LoVo (cell line): ENCODE measurements at regions not wholly inside any gene's neighbourhood (a gene's known extent, or its start where the extent isn't known, plus 50 kb on each side); places are given as distances from the start of the nearest gene placed in this dataset.
"Not testable (repeated sequence)": the region's sequence is repeated elsewhere in the genome, so short reads cannot be mapped to it uniquely, and the experiment has no call there.

Source experiments
- DNase-seq: peaks from one replicate; pipeline ENCODE4 v3.0.0-alpha.2; 2016; ENCODE audit warnings: low spot score

- no peak for DNase-seq
These were observed 583.1 kb downstream of the TFAP2A start for GRCh38 chr6:9831783-9832182.

GRCh38 chr6:9830808-9831207 lies 584.1 kb downstream of the TFAP2A start:
- DNase-seq, result no peak

GRCh38 chr6:9825526-9825925 lies 589.3 kb downstream of the TFAP2A start:
- no peak for DNase-seq

- not testable (repeated sequence) for DNase-seq
These were observed 604.1 kb downstream of the TFAP2A start for GRCh38 chr6:9810727-9811126.

DNA sequence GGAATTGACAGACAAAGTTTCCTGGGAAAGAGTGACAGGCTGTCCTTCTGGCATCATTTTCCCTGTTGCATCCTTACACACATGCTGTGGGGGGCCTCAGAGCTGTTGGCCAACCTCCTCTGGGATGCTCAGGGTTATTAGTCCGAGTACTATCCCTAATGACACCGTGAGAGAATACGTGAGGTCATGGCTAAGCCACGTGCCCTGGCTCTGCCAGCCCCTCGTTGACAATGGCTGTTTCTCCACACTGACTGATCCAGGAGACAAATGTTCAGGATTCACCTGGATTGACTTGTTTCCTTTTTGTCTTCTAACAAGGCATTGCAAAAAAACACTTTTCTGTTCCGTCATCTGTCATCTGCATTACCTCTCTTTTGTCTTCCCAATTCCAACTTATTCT lies 604.6 kb downstream of the TFAP2A start:
- DNase-seq, result no peak

DNA sequence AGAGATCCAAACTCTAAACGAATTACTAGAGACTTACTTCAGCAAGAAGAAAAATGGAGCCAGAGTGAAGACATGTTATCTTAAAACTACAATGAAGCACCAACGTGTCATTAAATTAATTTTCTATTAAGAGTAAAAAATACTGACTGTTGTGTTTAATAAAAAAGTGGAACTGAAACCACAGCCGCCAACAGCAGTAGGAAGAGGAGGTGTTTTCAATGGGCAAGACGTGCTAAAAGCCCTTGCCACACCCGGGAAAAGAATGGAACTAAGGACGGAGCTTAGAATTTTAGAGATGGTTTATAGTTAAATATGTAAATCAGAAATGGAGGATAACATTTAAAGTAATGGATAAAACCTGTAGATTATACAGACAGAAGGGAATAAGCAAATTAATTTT lies 608.7 kb downstream of the TFAP2A start:
- DNase-seq, result no peak

DNA sequence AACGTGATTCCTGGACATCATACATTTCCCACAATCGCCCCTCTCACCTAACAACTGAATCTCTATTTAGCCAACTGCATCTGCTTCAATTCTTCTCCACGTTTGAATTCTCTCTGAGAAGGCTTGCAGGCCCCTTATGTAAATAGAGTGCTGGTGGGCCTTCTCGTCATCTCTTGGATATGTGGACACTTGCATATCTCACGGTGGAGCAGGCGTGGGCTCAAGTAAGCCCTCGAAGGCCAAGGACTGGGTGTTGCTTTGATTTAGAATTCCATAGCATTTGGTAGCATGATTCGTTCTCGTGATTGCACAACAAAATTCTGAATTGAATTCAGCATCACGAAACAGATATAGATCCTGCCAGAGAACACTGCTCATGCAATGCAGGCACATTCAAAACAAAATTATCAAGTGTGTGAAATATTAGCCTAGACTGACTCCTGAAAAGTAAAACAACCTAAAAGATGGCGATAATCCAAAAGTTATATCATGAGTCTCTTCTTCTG lies 613.6 kb downstream of the TFAP2A start:
- no peak for DNase-seq

DNA sequence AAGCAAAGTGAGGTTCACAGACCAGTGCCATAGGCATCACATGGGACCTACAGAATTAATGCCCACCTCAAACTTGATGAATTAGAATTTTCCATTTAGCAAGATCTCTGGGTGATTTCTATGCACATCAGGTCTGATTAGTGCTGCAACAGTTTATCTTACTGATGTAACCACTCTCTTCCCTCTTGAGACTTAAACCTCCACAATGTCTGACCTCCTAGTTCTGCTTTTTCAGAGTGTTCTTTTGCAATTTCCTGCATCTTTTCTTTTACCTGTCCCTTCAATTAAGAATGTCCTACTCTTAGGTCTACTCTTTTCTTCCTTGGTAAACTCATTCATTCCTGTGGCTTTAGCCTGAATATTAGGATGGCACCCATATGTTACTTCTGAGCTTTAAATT lies 615.3 kb downstream of the TFAP2A start:
- DNase-seq, result no peak

DNA sequence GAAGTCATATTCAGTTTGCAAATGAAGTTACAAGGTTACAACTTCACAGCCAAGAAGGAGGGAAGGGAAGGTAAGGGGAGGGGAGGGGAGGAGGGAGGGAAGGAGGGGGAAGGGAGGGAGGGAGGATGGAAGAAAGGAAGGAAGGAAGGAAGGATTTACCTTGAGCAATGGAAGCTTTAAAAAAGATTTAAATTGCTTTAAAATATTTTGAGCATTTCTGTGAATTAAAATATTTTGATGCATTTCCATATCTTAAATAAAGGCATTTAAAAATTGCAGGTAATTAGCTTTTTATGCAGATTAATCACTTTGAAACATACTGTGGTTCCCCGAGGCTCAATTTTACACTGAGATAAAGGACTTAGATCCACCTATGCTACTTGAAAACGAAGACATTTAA lies 618.0 kb downstream of the TFAP2A start:
- no peak for DNase-seq

- DNase-seq, result no peak
These were observed 619.0 kb downstream of the TFAP2A start for GRCh38 chr6:9795880-9796279.

DNA sequence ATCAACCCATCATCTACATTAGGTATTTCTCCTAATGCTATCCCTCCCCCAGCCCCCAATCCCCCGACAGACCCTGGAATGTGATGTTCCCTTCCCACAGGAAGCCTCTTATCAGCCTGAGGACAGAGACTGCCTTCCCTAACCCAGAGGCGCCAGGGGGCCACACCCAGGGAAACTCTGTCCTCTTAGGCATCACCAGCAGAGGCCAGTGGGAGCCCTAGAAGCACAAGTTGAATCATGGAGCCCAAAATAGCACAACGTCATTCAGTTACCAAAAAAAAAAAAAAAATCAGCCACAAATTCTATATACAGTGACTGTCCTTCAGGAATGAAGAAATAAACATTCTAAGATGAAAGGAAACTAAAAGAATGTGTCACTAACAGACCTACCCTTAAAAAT lies 625.7 kb downstream of the TFAP2A start:
- DNase-seq, result no peak

DNA sequence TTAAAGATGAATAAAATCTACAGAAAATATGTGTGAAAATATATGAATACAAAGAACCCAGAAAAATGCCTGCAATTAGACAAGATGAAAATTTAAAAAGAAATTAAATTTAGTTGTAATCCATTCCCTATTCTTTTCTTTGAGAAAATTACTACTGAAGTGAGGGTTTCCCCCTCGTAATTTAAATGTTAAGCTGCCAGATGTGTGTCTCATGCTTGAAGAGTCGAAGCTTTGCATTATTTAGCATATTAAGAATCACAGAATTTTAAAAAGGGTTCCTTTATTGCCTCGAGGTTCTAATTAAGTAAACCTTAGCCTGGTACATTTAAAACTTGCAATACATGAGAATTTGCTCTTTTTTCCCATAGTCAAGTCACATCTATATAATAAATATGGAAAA lies 630.1 kb downstream of the TFAP2A start:
- no peak for DNase-seq

DNA sequence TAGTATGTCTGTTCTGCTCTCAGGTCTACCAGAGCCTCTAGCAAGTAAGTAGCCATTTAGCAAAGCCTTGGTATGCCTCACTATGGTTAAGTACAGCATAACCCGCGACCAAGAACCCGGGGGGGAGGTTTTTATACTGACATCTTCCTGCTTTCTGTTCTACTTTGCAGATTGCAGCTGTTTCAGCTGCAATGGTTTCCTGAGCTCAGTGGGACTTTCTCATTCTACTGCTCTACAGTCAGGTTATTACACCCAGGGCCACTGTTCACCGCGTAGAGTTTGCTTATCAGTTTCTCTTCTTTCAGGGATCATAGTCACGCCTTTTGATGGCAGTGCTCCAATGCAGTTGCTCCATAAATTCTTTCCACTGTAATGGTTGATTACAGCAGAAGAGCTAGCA lies 631.3 kb downstream of the TFAP2A start:
- DNase-seq, result no peak

DNA sequence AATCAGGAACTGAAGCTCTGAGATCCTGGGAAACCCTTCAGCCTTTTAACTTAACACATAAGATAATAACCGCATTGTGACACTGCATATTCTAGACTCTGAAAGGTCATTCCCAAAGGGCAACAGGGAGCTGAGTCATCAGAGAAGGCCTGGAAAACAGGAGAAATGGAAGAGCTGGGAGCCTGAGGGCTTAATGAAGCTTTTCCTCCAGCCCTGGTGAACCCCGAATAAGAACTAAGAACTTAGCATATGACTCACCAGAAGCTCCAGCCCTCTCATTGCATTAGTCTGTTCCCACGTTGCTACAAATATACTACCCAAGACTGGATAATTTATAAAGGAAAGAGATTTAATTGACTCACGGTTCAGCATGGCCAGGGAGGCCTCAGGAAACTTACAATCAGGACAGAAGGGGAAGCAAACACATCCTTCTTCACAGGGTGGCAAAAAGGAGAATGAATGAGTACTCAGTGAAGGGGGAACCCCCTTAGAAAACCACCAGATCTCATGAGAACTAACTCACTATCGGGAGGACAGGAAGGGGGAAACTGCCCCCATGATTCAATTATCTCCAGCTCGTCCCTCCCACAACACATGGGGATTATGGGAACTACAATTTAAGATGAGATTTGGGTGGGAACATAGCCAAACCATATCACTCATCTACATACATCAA lies 648.5 kb downstream of the TFAP2A start:
- DNase-seq, result no peak

DNA sequence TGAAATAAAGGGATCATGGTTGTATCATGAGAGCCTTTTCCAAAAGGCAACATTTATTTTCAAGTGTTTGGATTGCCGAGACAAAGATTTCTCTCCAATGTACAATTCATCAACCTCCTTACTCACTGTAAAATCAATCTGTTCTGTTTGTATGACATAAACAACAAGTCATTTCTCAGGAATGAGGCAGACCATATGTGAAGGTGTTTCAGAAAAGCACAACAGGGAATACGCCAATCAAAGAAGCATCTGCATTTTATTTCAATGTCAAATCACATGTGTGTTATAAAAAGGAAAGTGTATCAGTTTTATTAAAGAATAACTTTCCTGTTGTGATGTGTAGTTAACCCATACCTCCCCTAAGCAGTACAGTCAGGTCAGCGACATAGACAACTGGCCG lies 653.7 kb downstream of the TFAP2A start:
- no peak for DNase-seq

GRCh38 chr6:9754515-9754914 lies 660.4 kb downstream of the TFAP2A start:
- no peak for DNase-seq

- DNase-seq, result no peak
These were observed 668.9 kb downstream of the TFAP2A start for GRCh38 chr6:9745966-9746365.

DNA sequence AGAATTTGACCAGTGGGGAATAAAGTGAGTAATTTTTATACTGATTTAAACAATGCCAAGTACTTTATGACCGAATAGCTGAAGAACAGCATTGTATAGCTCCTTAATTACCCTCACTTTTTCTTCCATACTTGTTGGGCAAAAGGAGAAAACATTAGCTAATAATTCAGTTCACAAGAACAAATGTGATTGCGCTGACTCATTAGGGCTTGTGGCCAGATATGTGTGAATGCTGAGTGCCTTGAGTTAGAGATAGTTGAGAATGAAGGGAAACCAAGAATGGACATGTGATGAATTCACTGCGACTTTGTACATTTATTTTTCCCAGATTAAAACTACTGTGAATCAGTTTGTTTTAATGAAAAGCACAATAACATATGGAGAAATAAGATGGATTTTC lies 669.4 kb downstream of the TFAP2A start:
- DNase-seq, result no peak

- no peak for DNase-seq
These were observed 670.8 kb downstream of the TFAP2A start for GRCh38 chr6:9744119-9744518.

DNA sequence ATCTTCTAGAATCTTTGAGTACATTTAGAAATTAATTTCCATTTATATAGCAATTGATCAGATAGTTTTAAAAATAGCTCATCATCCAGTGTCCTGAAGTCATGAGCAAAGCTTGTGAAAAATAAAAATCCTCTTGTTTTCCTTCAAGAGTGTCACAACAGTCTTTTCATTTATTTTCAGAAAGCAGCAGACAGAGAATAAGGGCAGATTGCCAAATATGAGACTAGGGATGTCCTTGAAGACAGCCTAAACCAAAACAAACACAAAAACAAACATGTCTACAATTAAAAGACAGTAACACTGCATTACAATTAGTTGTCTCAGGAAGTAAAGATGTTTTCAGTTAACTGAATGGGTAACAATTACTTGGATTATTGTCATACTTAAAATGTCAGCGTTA lies 682.8 kb downstream of the TFAP2A start:
- DNase-seq, result no peak

DNA sequence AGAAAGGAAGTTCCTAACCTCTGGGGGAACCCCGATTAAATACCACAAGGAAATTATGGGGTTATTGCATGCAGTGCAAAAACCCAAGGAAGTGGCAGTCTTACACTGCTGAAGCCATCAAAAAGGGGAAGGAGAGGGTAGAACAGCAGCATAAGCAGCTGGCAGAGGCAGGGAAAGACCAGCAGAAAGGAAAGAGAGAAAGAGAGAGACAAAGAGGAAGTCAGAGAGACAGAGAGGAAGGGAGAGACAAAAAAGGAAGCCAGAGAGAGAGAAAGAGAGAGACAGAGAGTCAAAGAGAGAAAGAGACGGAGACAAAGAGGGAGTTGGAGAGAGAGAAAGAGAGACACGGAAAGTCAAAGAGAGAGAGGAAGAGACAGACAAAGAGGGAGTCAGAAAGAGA lies 689.1 kb downstream of the TFAP2A start:
- not testable (repeated sequence) for DNase-seq

DNA sequence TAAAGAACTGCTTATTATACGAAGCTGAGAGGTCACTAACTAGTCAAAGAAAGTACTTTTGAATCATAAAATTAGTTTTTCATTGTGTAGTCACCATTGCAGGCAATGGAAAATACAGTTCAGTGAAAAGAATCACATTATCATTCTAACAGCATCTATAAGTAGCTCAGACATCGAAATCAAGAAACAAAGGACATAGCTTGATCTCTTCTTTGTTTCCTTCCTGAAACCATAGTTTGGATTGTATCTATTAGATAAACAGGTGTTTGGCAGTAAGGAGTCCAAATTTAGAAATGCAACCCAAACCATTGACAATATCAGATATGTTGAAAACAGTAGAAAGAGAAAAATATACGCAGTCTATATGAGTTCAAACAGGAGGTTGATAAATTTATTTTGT lies 697.3 kb downstream of the TFAP2A start:
- DNase-seq, result no peak

DNA sequence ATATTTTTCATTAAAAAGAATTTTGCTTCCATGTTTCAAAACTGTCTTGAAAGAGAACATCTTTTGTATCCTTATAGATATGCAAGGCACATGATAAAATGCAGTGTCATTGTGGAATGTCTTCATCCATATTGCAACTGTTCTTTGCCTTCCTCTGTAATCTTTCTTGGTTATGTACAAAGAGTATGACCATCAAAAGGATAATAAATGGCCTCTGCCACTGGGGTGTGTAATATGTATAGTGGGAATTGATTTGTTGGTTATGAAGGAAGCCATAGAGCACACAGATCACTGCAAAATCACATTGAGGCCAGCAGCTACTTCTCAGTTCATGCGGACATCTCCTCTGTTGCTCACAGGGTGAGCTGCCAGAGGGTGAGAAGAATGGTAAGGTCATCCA lies 703.5 kb downstream of the TFAP2A start:
- no peak for DNase-seq

DNA sequence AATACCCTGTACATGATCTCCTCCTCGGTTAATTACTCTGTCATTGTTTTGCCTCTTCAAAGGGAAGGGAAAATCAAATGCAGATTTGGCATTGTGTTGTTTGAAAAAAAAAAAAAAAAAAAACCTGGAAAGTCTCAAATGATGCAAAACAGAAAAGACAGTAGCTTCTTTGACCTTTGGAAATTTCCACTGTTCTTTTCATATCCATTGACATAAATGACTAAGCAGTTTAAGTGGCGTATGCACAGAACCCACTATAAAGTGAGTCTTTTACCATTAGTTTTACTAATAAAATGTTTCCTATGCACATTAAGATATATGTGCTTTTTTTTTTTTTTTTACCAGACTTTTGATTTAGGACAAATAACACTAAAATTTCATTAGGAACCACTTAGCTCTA lies 704.3 kb downstream of the TFAP2A start:
- DNase-seq, result no peak

DNA sequence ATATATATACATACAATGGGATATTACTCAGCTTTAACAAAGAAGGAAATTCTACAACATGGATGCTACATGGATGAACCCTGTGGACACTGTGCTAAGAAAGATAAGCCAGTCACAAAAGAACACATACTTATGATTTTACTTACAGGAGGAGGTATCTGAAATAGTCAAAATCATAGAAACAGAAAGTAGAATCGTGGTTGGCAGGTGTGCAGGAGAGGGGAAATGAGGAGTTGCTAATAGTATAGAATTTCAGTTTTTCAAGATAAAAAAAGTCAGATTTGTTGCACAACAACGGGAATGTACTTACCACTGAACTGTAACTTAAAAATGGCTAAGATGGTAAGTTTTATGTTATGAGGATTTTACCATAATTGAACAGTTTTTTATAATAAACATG lies 706.3 kb downstream of the TFAP2A start:
- DNase-seq, result no peak
